ENCODE measurements at regions not wholly inside any gene's neighbourhood (a gene's known extent, or its start where the extent isn't known, plus 50 kb on each side); places are given as distances from the start of the nearest gene placed in this dataset.

DNA sequence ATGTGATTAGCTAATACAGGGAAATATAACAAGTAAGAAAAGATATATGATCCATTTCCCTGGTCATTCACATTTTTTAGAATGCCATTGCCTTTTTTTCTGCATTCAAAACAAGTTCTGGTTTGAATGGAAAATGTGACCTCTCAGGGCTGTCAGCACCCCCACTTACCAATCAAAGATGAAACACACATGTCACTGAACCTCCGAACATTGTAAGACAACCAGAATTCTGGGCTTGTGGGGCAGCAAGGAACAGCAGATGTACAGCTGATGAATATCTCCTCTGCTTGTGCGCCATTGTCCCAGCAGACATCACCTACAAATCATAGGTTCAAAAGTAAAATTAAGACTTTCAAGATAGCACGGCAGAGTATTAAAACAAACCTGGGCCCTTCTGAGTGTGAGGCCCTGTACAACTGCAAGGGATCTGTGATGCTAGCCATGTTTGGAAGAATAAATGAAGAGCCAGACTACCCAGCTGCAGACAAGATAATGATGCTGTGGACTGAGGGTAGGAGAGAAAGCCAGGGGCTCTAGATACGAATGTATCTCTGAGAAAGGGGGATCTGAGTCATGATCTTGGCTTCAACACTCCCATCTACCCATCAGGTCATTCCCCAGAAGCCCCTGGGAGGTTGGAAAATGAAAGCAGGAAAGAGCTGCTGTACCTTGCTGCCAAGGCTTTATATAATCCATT is 108.7 kb upstream of the SERTAD2 start:
- TF ChIP-seq, protein P1, sequence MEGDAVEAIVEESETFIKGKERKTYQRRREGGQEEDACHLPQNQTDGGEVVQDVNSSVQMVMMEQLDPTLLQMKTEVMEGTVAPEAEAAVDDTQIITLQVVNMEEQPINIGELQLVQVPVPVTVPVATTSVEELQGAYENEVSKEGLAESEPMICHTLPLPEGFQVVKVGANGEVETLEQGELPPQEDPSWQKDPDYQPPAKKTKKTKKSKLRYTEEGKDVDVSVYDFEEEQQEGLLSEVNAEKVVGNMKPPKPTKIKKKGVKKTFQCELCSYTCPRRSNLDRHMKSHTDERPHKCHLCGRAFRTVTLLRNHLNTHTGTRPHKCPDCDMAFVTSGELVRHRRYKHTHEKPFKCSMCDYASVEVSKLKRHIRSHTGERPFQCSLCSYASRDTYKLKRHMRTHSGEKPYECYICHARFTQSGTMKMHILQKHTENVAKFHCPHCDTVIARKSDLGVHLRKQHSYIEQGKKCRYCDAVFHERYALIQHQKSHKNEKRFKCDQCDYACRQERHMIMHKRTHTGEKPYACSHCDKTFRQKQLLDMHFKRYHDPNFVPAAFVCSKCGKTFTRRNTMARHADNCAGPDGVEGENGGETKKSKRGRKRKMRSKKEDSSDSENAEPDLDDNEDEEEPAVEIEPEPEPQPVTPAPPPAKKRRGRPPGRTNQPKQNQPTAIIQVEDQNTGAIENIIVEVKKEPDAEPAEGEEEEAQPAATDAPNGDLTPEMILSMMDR (IDR thresholded peaks at IDR 0.05; ENCODE audit: low read depth, low read length): no peak
- no peak for TF ChIP-seq MYC (IDR thresholded peaks at IDR 0.05; ENCODE audit: low read depth, low read length)
- TF ChIP-seq MAX (IDR thresholded peaks at IDR 0.05; ENCODE audit: low read depth, low read length): no peak
- no peak for TF ChIP-seq POLR2A (IDR thresholded peaks at IDR 0.05; ENCODE audit: extremely low read depth, insufficient read length)
- DNase-seq (ENCODE audit: low read depth): no peak
- H3K4me3 ChIP-seq (ENCODE audit: low read depth, low read length): no peak overlapping the region

GRCh38 chr2:64763126-64763525 is 109.4 kb upstream of the SERTAD2 start:
- no peak overlapping the region for H3K4me3 ChIP-seq (ENCODE audit: low read depth, low read length)
- DNase-seq (ENCODE audit: low read depth): no peak
- TF ChIP-seq MYC (IDR thresholded peaks at IDR 0.05; ENCODE audit: low read depth, low read length): no peak
- no peak for TF ChIP-seq POLR2A (IDR thresholded peaks at IDR 0.05; ENCODE audit: extremely low read depth, insufficient read length)
- TF ChIP-seq, protein P1 (IDR thresholded peaks at IDR 0.05; ENCODE audit: low read depth, low read length): no peak
- TF ChIP-seq MAX (IDR thresholded peaks at IDR 0.05; ENCODE audit: low read depth, low read length): no peak

GRCh38 chr2:64765160-64765805 is 111.6 kb upstream of the SERTAD2 start:
- DNase-seq (ENCODE audit: low read depth): no peak
- TF ChIP-seq, protein P1 (IDR thresholded peaks at IDR 0.05; ENCODE audit: low read depth, low read length): no peak
- TF ChIP-seq MYC (IDR thresholded peaks at IDR 0.05; ENCODE audit: low read depth, low read length): no peak
- TF ChIP-seq MAX (IDR thresholded peaks at IDR 0.05; ENCODE audit: low read depth, low read length): no peak
- TF ChIP-seq POLR2A (IDR thresholded peaks at IDR 0.05; ENCODE audit: extremely low read depth, insufficient read length): no peak
- no peak overlapping the region for H3K4me3 ChIP-seq (ENCODE audit: low read depth, low read length)

DNA sequence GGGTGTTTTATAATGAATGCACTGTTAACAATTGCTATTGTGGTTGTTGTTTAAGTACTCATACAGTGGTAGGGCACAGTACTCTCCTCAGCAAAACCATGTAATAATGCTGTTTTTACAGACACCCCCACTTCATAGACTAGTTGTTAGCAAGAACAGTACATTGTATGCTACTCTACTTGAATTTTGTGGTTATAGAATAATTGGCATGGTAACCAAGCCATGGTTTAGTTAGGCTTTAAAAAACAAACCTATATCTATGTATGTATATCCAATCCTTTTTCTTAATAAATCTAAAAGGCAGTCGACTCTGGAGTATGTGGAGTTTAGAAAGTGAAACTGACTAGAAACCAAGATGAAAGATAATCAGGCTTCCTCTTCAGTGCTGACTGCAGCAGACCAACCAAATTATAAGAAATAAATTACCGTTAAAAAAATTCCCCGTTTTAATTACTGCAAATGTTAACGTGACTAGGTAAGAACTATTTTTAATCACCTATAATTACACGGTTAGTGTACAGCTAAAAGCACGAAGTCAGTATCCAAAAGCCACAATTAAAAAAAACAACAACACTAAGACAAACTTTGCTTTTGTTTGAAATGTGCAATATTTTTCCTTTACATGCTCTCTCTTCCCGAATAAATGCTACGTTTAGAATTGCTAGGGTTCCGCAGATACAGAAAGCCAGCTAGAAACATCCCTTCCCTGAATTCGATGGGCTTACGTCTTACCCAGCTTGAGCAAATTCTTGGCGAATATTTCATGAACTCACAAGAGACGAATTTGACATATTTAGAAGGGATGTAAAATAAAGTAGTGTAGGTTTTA is 113.3 kb upstream of the SERTAD2 start:
- peak; percentile 54 for DNase-seq (ENCODE audit: low read depth)
- no peak for TF ChIP-seq POLR2A (IDR thresholded peaks at IDR 0.05; ENCODE audit: extremely low read depth, insufficient read length)
- TF ChIP-seq, protein P1 (IDR thresholded peaks at IDR 0.05; ENCODE audit: low read depth, low read length): no peak
- no peak for TF ChIP-seq MYC (IDR thresholded peaks at IDR 0.05; ENCODE audit: low read depth, low read length)
- no peak for TF ChIP-seq MAX (IDR thresholded peaks at IDR 0.05; ENCODE audit: low read depth, low read length)
- peak overlapping the region; percentile 85 for H3K4me3 ChIP-seq (ENCODE audit: low read depth, low read length)

DNA sequence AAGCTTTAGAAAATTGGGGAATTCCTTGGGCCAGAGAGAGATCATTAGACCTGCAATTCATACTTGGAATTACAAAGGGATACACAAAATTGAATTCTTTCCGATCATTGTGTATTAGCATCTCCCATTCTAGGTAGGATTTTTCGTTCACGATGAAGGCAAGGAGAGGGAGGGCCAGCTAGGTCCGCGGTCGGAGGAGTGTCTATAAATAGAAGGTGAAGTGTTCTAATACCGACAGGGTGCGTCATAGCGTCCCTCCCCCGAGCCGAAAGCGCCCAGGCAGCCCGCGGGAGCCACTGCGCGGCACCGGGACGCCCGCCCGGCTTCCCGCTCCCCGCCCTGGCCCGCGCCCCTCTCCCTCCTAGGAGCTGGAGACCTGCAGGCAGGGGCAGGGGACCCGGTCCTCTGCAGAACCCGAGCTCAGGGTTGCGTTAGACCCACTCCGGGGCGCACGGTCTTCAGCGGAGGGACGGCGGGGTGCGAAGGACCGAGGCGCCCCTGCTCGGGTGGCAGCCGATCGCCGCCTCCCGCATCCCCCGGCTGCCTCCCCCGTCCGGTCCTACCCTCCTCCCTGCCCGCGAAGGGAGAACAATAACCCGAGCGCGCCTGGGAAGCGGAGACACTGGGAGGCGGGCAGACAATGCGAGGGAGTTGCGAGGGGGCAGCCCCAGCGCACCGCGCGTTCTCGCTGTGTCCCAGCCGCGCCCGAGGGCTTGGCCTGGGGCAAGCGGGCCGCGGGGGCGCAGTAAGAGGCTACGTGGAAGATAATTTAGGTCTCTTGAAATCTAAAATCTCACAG is 114.2 kb upstream of the SERTAD2 start:
- TF ChIP-seq POLR2A (IDR thresholded peaks at IDR 0.05; ENCODE audit: extremely low read depth, insufficient read length) (peak; percentile 39), MAX (IDR thresholded peaks at IDR 0.05; ENCODE audit: low read depth, low read length) (no peak), MYC (IDR thresholded peaks at IDR 0.05; ENCODE audit: low read depth, low read length) (no peak; the same call in 1 of the 2 replicates)
- TF ChIP-seq, protein P1 (IDR thresholded peaks at IDR 0.05; ENCODE audit: low read depth, low read length): no peak
- peak overlapping the region; percentile 85 for H3K4me3 ChIP-seq (ENCODE audit: low read depth, low read length)
- DNase-seq (ENCODE audit: low read depth): peak; percentile 92

Measured in NB4 (cell line).